Keratinocyte (primary cell): ENCODE measurements at regions not wholly inside any gene's neighbourhood (a gene's known extent, or its start where the extent isn't known, plus 50 kb on each side); places are given as distances from the start of the nearest gene placed in this dataset.

Experiments used
- CTCF ChIP-seq, 3 experiments: IDR thresholded peaks in 1 of 3; conservative IDR thresholded peaks in 1 of 3; optimal IDR thresholded peaks in 1 of 3; 2 replicates in 2 of 3; 3 replicates in 1 of 3; pipeline versions ENCODE3 to v1.5.1; 2011; ENCODE audit warnings: low read length in 3 of 3, mild to moderate bottlenecking in 3 of 3, moderate library complexity in 2 of 3, control low read depth in 1 of 3, inconsistent platforms in 1 of 3; ENCODE audit not compliant: insufficient read depth in 2 of 3; ENCODE audit errors: extremely low read depth in 1 of 3
- EZH2 ChIP-seq: IDR thresholded peaks from one replicate; pipeline ENCODE4 v1.6.1; 2012; ENCODE audit warnings: inconsistent platforms, mild to moderate bottlenecking, low read length, moderate library complexity

GRCh38 chr11:103676413-103676812, 360.0 kb upstream of the DDI1 start:
- TF ChIP-seq CTCF (optimal IDR thresholded peaks at IDR 0.05 in 1 of 3, IDR thresholded peaks at IDR 0.05 in 1 of 3, conservative IDR thresholded peaks at IDR 0.05 in 1 of 3; ENCODE audit: extremely low read depth in 1 of 3, insufficient read depth in 2 of 3, low read length in 3 of 3) (no peak), EZH2 (no peak)
